NB4 (cell line): ENCODE measurements at regions not wholly inside any gene's neighbourhood (a gene's known extent, or its start where the extent isn't known, plus 50 kb on each side); places are given as distances from the start of the nearest gene placed in this dataset.

ENCODE experiments used
- DNase-seq: peaks from one replicate; pipeline ENCODE4 v3.0.0; 2010; ENCODE audit warnings: low read depth
- H3K4me3 ChIP-seq: one replicate; pipeline ENCODE4 v1.5.1; 2011; ENCODE audit warnings: mild to moderate bottlenecking, low read depth, low read length, moderate library complexity
- CTCF ChIP-seq: IDR thresholded peaks from one replicate; pipeline ENCODE4 v1.5.1; 2012; ENCODE audit warnings: low read depth, low read length
- MAX ChIP-seq: IDR thresholded peaks from 2 replicates; pipeline ENCODE4 v1.6.1; 2011; ENCODE audit warnings: low read depth, low read length
- MYC ChIP-seq: IDR thresholded peaks from 2 replicates; pipeline ENCODE4 v1.6.1; 2011; ENCODE audit warnings: low read depth, low read length
- POLR2A ChIP-seq: IDR thresholded peaks from 2 replicates; pipeline ENCODE4 v1.6.1; 2011; ENCODE audit warnings: mild to moderate bottlenecking; ENCODE audit not compliant: insufficient read length; ENCODE audit errors: extremely low read depth

GRCh38 chr9:107431461-107431860 lies 58.1 kb downstream of the KLF4 start:
- TF ChIP-seq CTCF (no peak), POLR2A (no peak), MAX (no peak), MYC (no peak)
- no peak for DNase-seq
- H3K4me3 ChIP-seq, result no peak overlapping the region

GRCh38 chr9:107430071-107430470 lies 59.5 kb downstream of the KLF4 start:
- H3K4me3 ChIP-seq, result no peak overlapping the region
- TF ChIP-seq MYC (no peak), MAX (no peak), POLR2A (no peak), CTCF (no peak)
- DNase-seq, result no peak

GRCh38 chr9:107426126-107426525 lies 63.4 kb downstream of the KLF4 start:
- H3K4me3 ChIP-seq, result no peak overlapping the region
- TF ChIP-seq MYC, result no peak
- TF ChIP-seq MAX, result no peak
- TF ChIP-seq POLR2A, result no peak
- TF ChIP-seq CTCF, result no peak
- DNase-seq, result no peak

GRCh38 chr9:107425101-107426025 lies 64.2 kb downstream of the KLF4 start:
- DNase-seq, result peak; percentile 50
- no peak overlapping the region for H3K4me3 ChIP-seq
- TF ChIP-seq MAX (no peak), MYC (no peak), POLR2A (no peak), CTCF (peak; percentile 81)

- no peak overlapping the region for H3K4me3 ChIP-seq
- no peak for TF ChIP-seq MAX
- TF ChIP-seq MYC, result no peak
- TF ChIP-seq POLR2A, result no peak
- TF ChIP-seq CTCF, result no peak
- DNase-seq, result no peak
These were observed 66.0 kb downstream of the KLF4 start for GRCh38 chr9:107423540-107423939.
